Peyer's patch (tissue), 4 donors: ENCODE measurements at regions not wholly inside any gene's neighbourhood (a gene's known extent, or its start where the extent isn't known, plus 50 kb on each side); places are given as distances from the start of the nearest gene placed in this dataset.

ENCODE experiments used
- CTCF ChIP-seq, 6 experiments: fragments of 450-650 bp in 4 of 6; fragments of 200-600 bp in 2 of 6; sonication (generic) in 1 of 6; IDR thresholded peaks; one replicate each; pipeline ENCODE4 v1.5.1; 2017 to 2019; ENCODE audit warnings: antibody characterized with exemption in 6 of 6, mild to moderate bottlenecking in 3 of 6, moderate library complexity in 1 of 6
- POLR2A ChIP-seq, 2 donors: fragments of 450-650 bp; IDR thresholded peaks; one replicate each; pipeline ENCODE4 v1.5.1; 2017; ENCODE audit warnings: antibody characterized with exemption in 2 of 2, mild to moderate bottlenecking in 2 of 2, moderate library complexity in 2 of 2

GRCh38 chr1:4593106-4593505 lies 61.3 kb upstream of the AJAP1 start:
- TF ChIP-seq CTCF (IDR thresholded peaks at IDR 0.05): no peak
- no peak for TF ChIP-seq POLR2A (IDR thresholded peaks at IDR 0.05)
